Body of pancreas (tissue), 4 donors: ENCODE measurements at regions not wholly inside any gene's neighbourhood (a gene's known extent, or its start where the extent isn't known, plus 50 kb on each side); places are given as distances from the start of the nearest gene placed in this dataset.

Experiments used
- POLR2A ChIP-seq, 3 donors: fragments of 450-650 bp; IDR thresholded peaks; one replicate each; pipeline ENCODE4 v1.6.1; 2016; ENCODE audit warnings: antibody characterized with exemption in 3 of 3, mild to moderate bottlenecking in 2 of 3
- TF ChIP-seq, protein P1 (sequence below), 7 experiments: fragments of 450-650 bp in 4 of 7; fragments of 200-600 bp in 3 of 7; sonication (generic) in 3 of 7; IDR thresholded peaks; one replicate each; pipeline ENCODE4 v1.5.1; 2016 to 2019; ENCODE audit warnings: antibody characterized with exemption in 7 of 7

DNA sequence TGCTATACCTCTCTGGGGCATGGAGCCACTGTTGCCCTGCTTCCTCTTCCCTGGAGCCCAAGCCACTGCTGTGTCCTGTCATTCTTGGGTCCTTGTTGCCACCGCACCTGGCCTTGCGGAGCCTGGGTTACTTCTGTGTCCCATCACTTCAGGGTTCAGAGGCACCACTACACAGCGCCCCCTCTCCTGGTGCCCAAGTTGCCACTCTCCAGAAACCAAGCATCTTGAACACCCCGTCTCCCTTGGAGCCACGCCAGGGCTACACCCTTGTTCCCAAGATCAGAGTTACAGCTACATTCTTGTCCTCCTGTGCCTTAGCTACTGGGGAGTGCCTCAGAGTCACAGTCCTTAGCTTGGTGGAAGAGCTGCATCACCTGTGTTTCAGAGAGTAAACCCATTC lies 147.2 kb upstream of the CD180 start:
- TF ChIP-seq, protein P1, sequence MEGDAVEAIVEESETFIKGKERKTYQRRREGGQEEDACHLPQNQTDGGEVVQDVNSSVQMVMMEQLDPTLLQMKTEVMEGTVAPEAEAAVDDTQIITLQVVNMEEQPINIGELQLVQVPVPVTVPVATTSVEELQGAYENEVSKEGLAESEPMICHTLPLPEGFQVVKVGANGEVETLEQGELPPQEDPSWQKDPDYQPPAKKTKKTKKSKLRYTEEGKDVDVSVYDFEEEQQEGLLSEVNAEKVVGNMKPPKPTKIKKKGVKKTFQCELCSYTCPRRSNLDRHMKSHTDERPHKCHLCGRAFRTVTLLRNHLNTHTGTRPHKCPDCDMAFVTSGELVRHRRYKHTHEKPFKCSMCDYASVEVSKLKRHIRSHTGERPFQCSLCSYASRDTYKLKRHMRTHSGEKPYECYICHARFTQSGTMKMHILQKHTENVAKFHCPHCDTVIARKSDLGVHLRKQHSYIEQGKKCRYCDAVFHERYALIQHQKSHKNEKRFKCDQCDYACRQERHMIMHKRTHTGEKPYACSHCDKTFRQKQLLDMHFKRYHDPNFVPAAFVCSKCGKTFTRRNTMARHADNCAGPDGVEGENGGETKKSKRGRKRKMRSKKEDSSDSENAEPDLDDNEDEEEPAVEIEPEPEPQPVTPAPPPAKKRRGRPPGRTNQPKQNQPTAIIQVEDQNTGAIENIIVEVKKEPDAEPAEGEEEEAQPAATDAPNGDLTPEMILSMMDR (IDR thresholded peaks at IDR 0.05) = no peak
- TF ChIP-seq POLR2A (IDR thresholded peaks at IDR 0.05) = no peak
